CD14-positive monocyte (primary cell): ENCODE measurements at regions not wholly inside any gene's neighbourhood (a gene's known extent, or its start where the extent isn't known, plus 50 kb on each side); places are given as distances from the start of the nearest gene placed in this dataset.

ENCODE experiments used
- DNase-seq, 3 donors: peaks; one replicate each; pipeline ENCODE4 v3.0.0-alpha.2; 2011 to 2022
- H2AFZ ChIP-seq: 2 replicates; pipeline ENCODE4 v1.6.0; 2012; ENCODE audit warnings: mild to moderate bottlenecking, low read depth, low read length, inconsistent platforms; ENCODE audit not compliant: insufficient read depth, poor library complexity, severe bottlenecking
- H3K27ac ChIP-seq, 2 donors: 1 replicate in 1 of 2; 2 replicates in 1 of 2; pipeline ENCODE4 v1.5.1; 2012 to 2013; ENCODE audit warnings: low read length in 2 of 2, control low read depth in 1 of 2, inconsistent platforms in 1 of 2, low read depth in 1 of 2, mild to moderate bottlenecking in 1 of 2
- H3K27me3 ChIP-seq, 2 donors: one replicate each; pipeline versions ENCODE4 v1.6.0 to v1.6.1; 2011 to 2013; ENCODE audit warnings: low read length in 2 of 2; ENCODE audit not compliant: control insufficient read depth in 2 of 2, insufficient read depth in 2 of 2
- H3K36me3 ChIP-seq, 2 donors: replicated peaks in 1 of 2; 1 replicate in 1 of 2; 2 replicates in 1 of 2; pipeline versions ENCODE4 v1.5.1 to v1.6.1; 2012 to 2013; ENCODE audit warnings: low read length in 2 of 2, control low read depth in 1 of 2, inconsistent platforms in 1 of 2, mild to moderate bottlenecking in 1 of 2; ENCODE audit not compliant: insufficient read depth in 2 of 2, control insufficient read depth in 1 of 2
- H3K4me1 ChIP-seq, 2 donors: 1 replicate in 1 of 2; 2 replicates in 1 of 2; pipeline versions ENCODE4 v1.5.1 to v1.6.1; 2012 to 2013; ENCODE audit warnings: low read length in 2 of 2, control low read depth in 1 of 2, inconsistent platforms in 1 of 2, mild to moderate bottlenecking in 1 of 2, moderate library complexity in 1 of 2; ENCODE audit not compliant: insufficient read depth in 2 of 2, control insufficient read depth in 1 of 2
- H3K4me2 ChIP-seq: replicated peaks from 2 replicates; pipeline ENCODE3; 2012; ENCODE audit warnings: low read length, moderate library complexity, mild to moderate bottlenecking; ENCODE audit not compliant: poor library complexity, severe bottlenecking; ENCODE audit errors: extremely low read depth
- H3K4me3 ChIP-seq, 3 experiments: fragments of 200-600 bp in 1 of 3; sonication (generic) in 1 of 3; replicated peaks in 1 of 3; 1 replicate in 2 of 3; 2 replicates in 1 of 3; pipeline ENCODE4 v1.5.1; 2011 to 2013; ENCODE audit warnings: low read length in 3 of 3, mild to moderate bottlenecking in 3 of 3, control low read depth in 2 of 3, low read depth in 2 of 3, inconsistent platforms in 1 of 3, moderate library complexity in 1 of 3
- H3K79me2 ChIP-seq: 2 replicates; pipeline ENCODE4 v1.6.0; 2012; ENCODE audit warnings: mild to moderate bottlenecking, control low read depth, inconsistent platforms, low read length, moderate library complexity; ENCODE audit not compliant: insufficient read depth
- H3K9ac ChIP-seq: 2 replicates; pipeline ENCODE4 v1.6.0; 2017; ENCODE audit warnings: low read length, mild to moderate bottlenecking; ENCODE audit not compliant: insufficient read depth, poor library complexity, severe bottlenecking
- H3K9me3 ChIP-seq, 2 donors: replicated peaks in 1 of 2; 1 replicate in 1 of 2; 2 replicates in 1 of 2; pipeline versions ENCODE4 v1.5.1 to v1.6.1; 2012 to 2013; ENCODE audit warnings: low read length in 2 of 2, control low read depth in 1 of 2; ENCODE audit not compliant: control insufficient read depth in 1 of 2, insufficient read depth in 1 of 2
- H4K20me1 ChIP-seq: 2 replicates; pipeline ENCODE4 v1.6.0; 2012; ENCODE audit warnings: mild to moderate bottlenecking, low read length, control low read depth, moderate library complexity; ENCODE audit not compliant: insufficient read depth
- H3K27ac Mint-ChIP-seq, 7 donors: one replicate each; pipeline ENCODE4 v1.8.0; 2020; ENCODE audit warnings: mild to moderate bottlenecking in 7 of 7, mixed read lengths in 7 of 7, moderate library complexity in 6 of 7, inconsistent platforms in 2 of 7
- H3K27me3 Mint-ChIP-seq, 3 donors: one replicate each; pipeline ENCODE4 v1.8.0; 2021 to 2022; ENCODE audit warnings: low read depth in 3 of 3, mild to moderate bottlenecking in 3 of 3, mixed read lengths in 3 of 3, moderate library complexity in 3 of 3, inconsistent platforms in 1 of 3
- H3K36me3 Mint-ChIP-seq, 2 donors: one replicate each; pipeline ENCODE4 v1.8.0; 2020; ENCODE audit warnings: mixed read lengths in 2 of 2, inconsistent platforms in 1 of 2, mild to moderate bottlenecking in 1 of 2
- H3K4me1 Mint-ChIP-seq: one replicate; pipeline ENCODE4 v1.8.0; 2020; ENCODE audit warnings: mild to moderate bottlenecking, mixed read lengths
- H3K4me3 Mint-ChIP-seq, 2 donors: one replicate each; pipeline ENCODE4 v1.8.0; 2020; ENCODE audit warnings: mild to moderate bottlenecking in 2 of 2, mixed read lengths in 2 of 2, moderate library complexity in 1 of 2
- H3K9me3 Mint-ChIP-seq, 7 donors: one replicate each; pipeline ENCODE4 v1.8.0; 2020 to 2022; ENCODE audit warnings: mixed read lengths in 7 of 7, mild to moderate bottlenecking in 6 of 7, moderate library complexity in 6 of 7, inconsistent platforms in 2 of 7
- WGBS: methylation state at CpG from one replicate; pipeline ENCODE4 v1.1.5; 2013; ENCODE audit warnings: missing lambda C conversion rate; ENCODE audit not compliant: insufficient coverage; 5-methylcytosine and 5-hydroxymethylcytosine counted together
- intact Hi-C, 2 donors: fragments of 100-400 bp; cut with micrococcal nuclease; formaldehyde crosslinking; loops; one replicate each; pipeline versions ENCODE4 v1.15.0 to v1.15.1; 2023
- TF ChIP-seq, protein P1 (sequence below): fragments of 200-600 bp; IDR thresholded peaks from one replicate; pipeline ENCODE4 v1.8.0; 2022; ENCODE audit warnings: antibody characterized with exemption, mild to moderate bottlenecking

DNA sequence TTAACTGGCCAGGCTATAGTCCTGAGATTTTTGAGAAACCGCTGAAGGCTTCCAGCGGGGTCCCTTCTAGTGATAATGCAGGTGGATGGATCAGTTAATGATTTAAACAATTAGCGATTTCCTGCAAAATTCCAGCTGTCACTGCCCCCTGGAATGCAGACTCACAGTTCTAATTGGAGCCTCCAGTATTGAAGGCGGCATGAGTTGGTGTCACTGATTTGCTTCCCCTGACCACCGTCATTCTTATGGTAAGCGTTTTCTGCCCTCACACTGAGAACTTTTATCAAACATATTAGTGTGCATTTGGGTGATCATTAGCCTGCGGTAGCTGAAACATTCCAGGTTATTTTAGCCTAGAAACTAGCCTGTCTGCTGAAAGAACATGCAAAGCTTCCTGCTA is 99.1 kb downstream of the TMSB4Y start:
- no peak for DNase-seq
- Mint-ChIP-seq H3K27ac (no peak overlapping the region), H3K4me3 (no peak overlapping the region), H3K27me3 (no peaks in the 10 kb centered on the region), H3K36me3 (peaks cover 0 to 10% of the 10 kb centered on the region in 2 donors), H3K9me3 (peaks cover 0 to 2% (median 0%) of the 10 kb centered on the region in 7 donors), H3K4me1 (no peaks in the 10 kb centered on the region)
- no peaks in the 10 kb centered on the region for H3K9me3 ChIP-seq
- H3K4me3 ChIP-seq: no peak overlapping the region
- intact Hi-C loops: no loop called here
- WGBS: 100% methylated on average over 2 of the region's 7 CpGs
- no peaks in the 10 kb centered on the region for H3K36me3 ChIP-seq
- H3K9ac ChIP-seq: no peak overlapping the region
- no peaks in the 10 kb centered on the region for H3K4me1 ChIP-seq
- H2AFZ ChIP-seq: no peak overlapping the region
- H3K4me2 ChIP-seq: no peak overlapping the region
- TF ChIP-seq, protein P1, sequence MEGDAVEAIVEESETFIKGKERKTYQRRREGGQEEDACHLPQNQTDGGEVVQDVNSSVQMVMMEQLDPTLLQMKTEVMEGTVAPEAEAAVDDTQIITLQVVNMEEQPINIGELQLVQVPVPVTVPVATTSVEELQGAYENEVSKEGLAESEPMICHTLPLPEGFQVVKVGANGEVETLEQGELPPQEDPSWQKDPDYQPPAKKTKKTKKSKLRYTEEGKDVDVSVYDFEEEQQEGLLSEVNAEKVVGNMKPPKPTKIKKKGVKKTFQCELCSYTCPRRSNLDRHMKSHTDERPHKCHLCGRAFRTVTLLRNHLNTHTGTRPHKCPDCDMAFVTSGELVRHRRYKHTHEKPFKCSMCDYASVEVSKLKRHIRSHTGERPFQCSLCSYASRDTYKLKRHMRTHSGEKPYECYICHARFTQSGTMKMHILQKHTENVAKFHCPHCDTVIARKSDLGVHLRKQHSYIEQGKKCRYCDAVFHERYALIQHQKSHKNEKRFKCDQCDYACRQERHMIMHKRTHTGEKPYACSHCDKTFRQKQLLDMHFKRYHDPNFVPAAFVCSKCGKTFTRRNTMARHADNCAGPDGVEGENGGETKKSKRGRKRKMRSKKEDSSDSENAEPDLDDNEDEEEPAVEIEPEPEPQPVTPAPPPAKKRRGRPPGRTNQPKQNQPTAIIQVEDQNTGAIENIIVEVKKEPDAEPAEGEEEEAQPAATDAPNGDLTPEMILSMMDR: no peak
- no peaks in the 10 kb centered on the region for H3K79me2 ChIP-seq
- H3K27me3 ChIP-seq: no peaks in the 10 kb centered on the region
- no peak overlapping the region for H3K27ac ChIP-seq
- H4K20me1 ChIP-seq: no peaks in the 10 kb centered on the region

DNA sequence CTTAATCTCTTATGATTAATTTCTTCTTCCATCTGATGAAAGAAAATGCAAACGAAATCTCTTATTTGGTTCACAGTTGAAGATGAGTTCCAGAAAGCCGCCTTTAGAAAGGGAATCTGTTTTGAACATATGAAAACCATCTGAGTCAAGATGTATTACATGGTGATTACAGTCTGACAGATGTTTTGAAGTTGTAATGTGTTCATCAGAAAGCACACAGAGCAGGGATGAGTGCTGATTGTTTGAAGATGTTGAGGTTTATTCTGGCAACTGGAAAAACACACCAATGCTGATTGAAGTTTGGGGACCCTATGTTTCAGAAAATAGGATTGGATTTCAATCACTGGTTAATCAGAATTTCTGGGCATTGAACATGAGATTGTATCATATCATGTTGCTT is 99.7 kb downstream of the TMSB4Y start:
- H3K27me3 Mint-ChIP-seq: no peaks in the 10 kb centered on the region
- no peaks in the 10 kb centered on the region for H3K79me2 ChIP-seq
- WGBS: 100% methylated on average over 1 of the region's 2 CpGs
- no peak overlapping the region for H3K27ac ChIP-seq
- intact Hi-C loops: no loop called here
- no peaks in the 10 kb centered on the region for H3K36me3 ChIP-seq
- H3K4me1 Mint-ChIP-seq: peaks cover 2% of the 10 kb centered on the region
- H3K9ac ChIP-seq: no peak overlapping the region
- H2AFZ ChIP-seq: no peak overlapping the region
- no peak overlapping the region for H3K4me3 ChIP-seq
- H3K4me2 ChIP-seq: no peak overlapping the region
- H3K27ac Mint-ChIP-seq: no peak overlapping the region
- no peak for DNase-seq
- H3K9me3 Mint-ChIP-seq: peaks cover 0 to 3% (median 0%) of the 10 kb centered on the region in 7 donors
- H3K4me1 ChIP-seq: no peaks in the 10 kb centered on the region
- peaks cover 0 to 10% of the 10 kb centered on the region in 2 donors for H3K36me3 Mint-ChIP-seq
- no peaks in the 10 kb centered on the region for H3K27me3 ChIP-seq
- no peaks in the 10 kb centered on the region for H4K20me1 ChIP-seq
- H3K9me3 ChIP-seq: no peaks in the 10 kb centered on the region
- TF ChIP-seq, protein P1: no peak
- no peak overlapping the region for H3K4me3 Mint-ChIP-seq
